AG04450 (cell line): ENCODE measurements at regions not wholly inside any gene's neighbourhood (a gene's known extent, or its start where the extent isn't known, plus 50 kb on each side); places are given as distances from the start of the nearest gene placed in this dataset.

Experiments
- CTCF ChIA-PET: fragments of 300-600, 350-600 bp; formaldehyde crosslinking; extraction: SDS; loops from one replicate; lab custom pipeline; 2022; ENCODE audit warnings: antibody characterized with exemption, inconsistent platforms; lab: Charles Lee
- POLR2A ChIA-PET: fragments of 350-600 bp; formaldehyde crosslinking; extraction: SDS; loops from one replicate; lab custom pipeline; 2021; ENCODE audit warnings: antibody characterized with exemption, inconsistent platforms; lab: Yijun Ruan, JAX
- DNase-seq: peaks from one replicate; pipeline ENCODE4 v3.0.0-alpha.2; 2011; ENCODE audit warnings: low read depth, low spot score
- H3K27ac ChIP-seq: one replicate; pipeline ENCODE4 v1.5.1; 2012; ENCODE audit warnings: low read depth, low read length, control low read depth
- H3K27me3 ChIP-seq: one replicate; pipeline ENCODE4 v1.6.0; 2012; ENCODE audit warnings: low read length; ENCODE audit not compliant: control insufficient read depth, insufficient read depth
- H3K4me3 ChIP-seq: 2 replicates; pipeline ENCODE4 v1.5.1; 2011; ENCODE audit warnings: mild to moderate bottlenecking, low read depth, low read length, control low read depth
- H3K9me3 ChIP-seq: 2 replicates; pipeline ENCODE4 v1.5.1; 2012; ENCODE audit warnings: low read length; ENCODE audit not compliant: control insufficient read depth, insufficient read depth
- TF ChIP-seq, protein P1 (sequence below): IDR thresholded peaks from 2 replicates; pipeline ENCODE4 v1.5.1; 2011; ENCODE audit warnings: low read depth, low read length, control low read depth, inconsistent platforms

DNA sequence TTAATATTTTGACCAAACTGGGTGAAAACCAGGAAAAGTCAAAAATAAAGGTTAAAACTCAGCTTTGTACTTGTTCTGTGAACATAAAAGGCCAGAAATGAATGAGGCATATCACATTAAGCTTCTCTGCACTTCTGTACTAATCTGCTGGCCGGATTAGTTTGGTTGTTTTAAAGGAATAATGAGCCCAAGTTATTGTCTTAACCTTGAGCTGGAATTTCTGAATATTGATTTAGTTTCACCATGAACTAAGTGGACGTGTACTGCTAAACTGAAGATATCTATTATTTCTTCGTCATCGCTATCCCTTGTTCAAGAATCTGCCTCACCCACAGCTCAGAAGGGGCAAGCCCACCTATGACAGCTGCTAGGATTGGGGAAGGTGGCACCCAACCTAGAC is 101.1 kb upstream of the FRMD4A start:
- TF ChIP-seq, protein P1, sequence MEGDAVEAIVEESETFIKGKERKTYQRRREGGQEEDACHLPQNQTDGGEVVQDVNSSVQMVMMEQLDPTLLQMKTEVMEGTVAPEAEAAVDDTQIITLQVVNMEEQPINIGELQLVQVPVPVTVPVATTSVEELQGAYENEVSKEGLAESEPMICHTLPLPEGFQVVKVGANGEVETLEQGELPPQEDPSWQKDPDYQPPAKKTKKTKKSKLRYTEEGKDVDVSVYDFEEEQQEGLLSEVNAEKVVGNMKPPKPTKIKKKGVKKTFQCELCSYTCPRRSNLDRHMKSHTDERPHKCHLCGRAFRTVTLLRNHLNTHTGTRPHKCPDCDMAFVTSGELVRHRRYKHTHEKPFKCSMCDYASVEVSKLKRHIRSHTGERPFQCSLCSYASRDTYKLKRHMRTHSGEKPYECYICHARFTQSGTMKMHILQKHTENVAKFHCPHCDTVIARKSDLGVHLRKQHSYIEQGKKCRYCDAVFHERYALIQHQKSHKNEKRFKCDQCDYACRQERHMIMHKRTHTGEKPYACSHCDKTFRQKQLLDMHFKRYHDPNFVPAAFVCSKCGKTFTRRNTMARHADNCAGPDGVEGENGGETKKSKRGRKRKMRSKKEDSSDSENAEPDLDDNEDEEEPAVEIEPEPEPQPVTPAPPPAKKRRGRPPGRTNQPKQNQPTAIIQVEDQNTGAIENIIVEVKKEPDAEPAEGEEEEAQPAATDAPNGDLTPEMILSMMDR, result no peak
- POLR2A ChIA-PET, result interaction anchor here (0.6 kb wide), 1 partner anchor 33 kb away, joined by 3 read pairs; no protein-coding TSS in a partner anchor
- DNase-seq, result no peak
- Histone ChIP-seq H3K27me3 (peaks cover 4% of the 10 kb centered on the region), H3K4me3 (no peak overlapping the region), H3K9me3 (no peaks in the 10 kb centered on the region), H3K27ac (no peak overlapping the region)
- CTCF ChIA-PET, result no interaction called here

GRCh38 chr10:14429043-14429700 is 98.4 kb upstream of the FRMD4A start:
- ChIA-PET POLR2A (no interaction called here), CTCF (no interaction called here)
- Histone ChIP-seq H3K9me3 (no peaks in the 10 kb centered on the region), H3K4me3 (no peak overlapping the region), H3K27me3 (peaks cover 4% of the 10 kb centered on the region), H3K27ac (no peak overlapping the region)
- TF ChIP-seq, protein P1, result no peak
- DNase-seq, result no peak

- Histone ChIP-seq H3K9me3 (no peaks in the 10 kb centered on the region), H3K27ac (no peak overlapping the region), H3K27me3 (no peaks in the 10 kb centered on the region), H3K4me3 (no peak overlapping the region)
- CTCF ChIA-PET, result interaction anchor here (0.9 kb wide), 1 partner anchor 28 kb away, joined by 4 read pairs; no protein-coding TSS in a partner anchor
- POLR2A ChIA-PET, result no interaction called here
- TF ChIP-seq, protein P1, result no peak
- DNase-seq, result no peak
These were observed 94.3 kb upstream of the FRMD4A start for GRCh38 chr10:14425034-14425433.

DNA sequence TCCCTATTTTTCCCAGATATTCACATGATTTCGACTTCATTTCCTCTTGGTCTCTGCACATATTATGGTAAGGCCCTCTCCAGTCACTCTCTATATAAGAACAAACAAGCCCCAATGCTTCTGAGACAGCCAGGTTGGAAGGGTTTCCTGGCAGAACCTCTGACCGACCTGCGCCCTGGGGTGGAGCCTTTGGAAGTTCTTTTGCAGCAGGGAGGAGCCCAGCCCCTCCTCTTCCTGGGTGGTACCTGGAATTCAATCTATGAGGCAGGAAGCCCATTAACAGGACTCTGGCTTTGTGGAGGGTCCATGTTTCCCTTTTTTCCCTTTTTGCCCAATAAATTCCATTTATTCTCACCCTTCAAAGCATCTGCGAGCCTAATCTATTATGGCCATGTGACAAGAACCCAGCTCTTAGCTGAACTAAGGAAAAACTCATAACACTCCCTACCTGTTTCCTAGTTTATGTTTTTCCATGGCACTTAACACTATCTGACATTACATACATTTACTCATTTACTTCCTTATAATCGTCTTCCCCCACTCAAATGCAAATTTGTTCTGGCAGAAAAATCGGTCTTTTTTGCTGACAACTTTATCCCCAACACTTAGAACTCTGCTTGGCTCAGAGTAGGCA is 92.5 kb upstream of the FRMD4A start:
- Histone ChIP-seq H3K4me3 (no peak overlapping the region), H3K27me3 (no peaks in the 10 kb centered on the region), H3K27ac (no peak overlapping the region), H3K9me3 (no peaks in the 10 kb centered on the region)
- TF ChIP-seq, protein P1, result no peak
- POLR2A ChIA-PET, result no interaction called here
- no peak for DNase-seq
- CTCF ChIA-PET, result no interaction called here

- H3K4me3 ChIP-seq, result no peak overlapping the region
- H3K9me3 ChIP-seq, result no peaks in the 10 kb centered on the region
- CTCF ChIA-PET, result no interaction called here
- H3K27ac ChIP-seq, result no peak overlapping the region
- TF ChIP-seq, protein P1, result no peak
- H3K27me3 ChIP-seq, result no peaks in the 10 kb centered on the region
- POLR2A ChIA-PET, result no interaction called here
- no peak for DNase-seq
These were observed 91.7 kb upstream of the FRMD4A start for GRCh38 chr10:14422431-14422830.
